HEK293 (cell line): ENCODE measurements at regions not wholly inside any gene's neighbourhood (a gene's known extent, or its start where the extent isn't known, plus 50 kb on each side); places are given as distances from the start of the nearest gene placed in this dataset.

Source experiments
- CTCF ChIA-PET: fragments of 350-600 bp; formaldehyde crosslinking; extraction: SDS; loops from one replicate; lab custom pipeline; 2021; ENCODE audit warnings: antibody characterized with exemption; lab: Yijun Ruan, JAX
- POLR2A ChIA-PET: fragments of 300-600 bp; formaldehyde crosslinking; extraction: SDS; loops from one replicate; lab custom pipeline; 2020; ENCODE audit warnings: antibody characterized with exemption, inconsistent platforms; lab: Yijun Ruan, JAX
- H3K27ac ChIP-seq: fragments of 200-500 bp; sonication (Bioruptor generic); 2 replicates; pipeline ENCODE4 v1.5.1; 2014; ENCODE audit warnings: low read depth, low read length, control low read depth, inconsistent platforms; ENCODE audit errors: extremely low read depth
- H3K36me3 ChIP-seq, 2 experiments: fragments of 200-500 bp in 1 of 2; sonication (Bioruptor generic) in 1 of 2; 1 replicate in 1 of 2; 2 replicates in 1 of 2; pipeline ENCODE4 v1.5.1; 2014 to 2017; ENCODE audit warnings: inconsistent platforms in 2 of 2, low read length in 2 of 2; ENCODE audit not compliant: control insufficient read depth in 2 of 2, insufficient read depth in 1 of 2
- H3K4me1 ChIP-seq: fragments of 200-500 bp; sonication (Bioruptor generic); 2 replicates; pipeline ENCODE4 v1.5.1; 2014; ENCODE audit warnings: mild to moderate bottlenecking, low read length, inconsistent platforms; ENCODE audit not compliant: control insufficient read depth, insufficient read depth
- H3K4me3 ChIP-seq: 2 replicates; pipeline ENCODE4 v1.5.1; 2011; ENCODE audit warnings: low read depth, mild to moderate bottlenecking, control low read depth, low read length, moderate library complexity
- H3K9me3 ChIP-seq: fragments of 200-500 bp; sonication (Bioruptor generic); 2 replicates; pipeline ENCODE4 v1.5.1; 2014; ENCODE audit warnings: low read depth, low read length, inconsistent platforms; ENCODE audit not compliant: control insufficient read depth, insufficient read depth
- KLF8 ChIP-seq: fragments of 450-650 bp; formaldehyde crosslinking; IDR thresholded peaks from 2 replicates; pipeline ENCODE4 v1.5.1; 2016; ENCODE audit warnings: missing biosample characterization, missing genetic modification characterization
- PRDM2 ChIP-seq: fragments of 450-650 bp; formaldehyde crosslinking; IDR thresholded peaks from 2 replicates; pipeline ENCODE4 v1.5.1; 2016; ENCODE audit warnings: missing biosample characterization, missing genetic modification characterization, borderline replicate concordance
- RBAK ChIP-seq: fragments of 450-650 bp; formaldehyde crosslinking; IDR thresholded peaks from 2 replicates; pipeline ENCODE4 v1.5.1; 2016; ENCODE audit warnings: missing biosample characterization, missing genetic modification characterization
- WT1 ChIP-seq: fragments of 450-650 bp; formaldehyde crosslinking; IDR thresholded peaks from 2 replicates; pipeline ENCODE4 v1.5.1; 2016; ENCODE audit warnings: missing biosample characterization, missing genetic modification characterization
- YY2 ChIP-seq: fragments of 450-650 bp; formaldehyde crosslinking; IDR thresholded peaks from 2 replicates; pipeline ENCODE4 v1.5.1; 2016; ENCODE audit warnings: missing biosample characterization, missing genetic modification characterization
- ZBTB20 ChIP-seq: fragments of 450-650 bp; formaldehyde crosslinking; IDR thresholded peaks from 2 replicates; pipeline ENCODE4 v1.5.1; 2016; ENCODE audit warnings: missing biosample characterization, missing genetic modification characterization
- ZBTB8A ChIP-seq: fragments of 450-650 bp; formaldehyde crosslinking; IDR thresholded peaks from 2 replicates; pipeline ENCODE4 v1.5.1; 2016; ENCODE audit warnings: missing biosample characterization, missing genetic modification characterization
- ZNF133 ChIP-seq: fragments of 450-650 bp; formaldehyde crosslinking; IDR thresholded peaks from 2 replicates; pipeline ENCODE4 v1.5.1; 2016; ENCODE audit warnings: missing biosample characterization, missing genetic modification characterization
- ZNF155 ChIP-seq: fragments of 450-650 bp; formaldehyde crosslinking; IDR thresholded peaks from 2 replicates; pipeline ENCODE4 v1.5.1; 2016; ENCODE audit warnings: missing biosample characterization, missing genetic modification characterization
- ZNF2 ChIP-seq: fragments of 450-650 bp; formaldehyde crosslinking; IDR thresholded peaks from 2 replicates; pipeline ENCODE4 v1.5.1; 2016; ENCODE audit warnings: missing biosample characterization, missing genetic modification characterization
- ZNF350 ChIP-seq: fragments of 450-650 bp; formaldehyde crosslinking; IDR thresholded peaks from 2 replicates; pipeline ENCODE4 v1.5.0; 2017; ENCODE audit warnings: missing biosample characterization, mild to moderate bottlenecking, missing genetic modification characterization
- ZNF513 ChIP-seq: fragments of 450-650 bp; IDR thresholded peaks from 2 replicates; pipeline ENCODE4 v1.5.1; 2018; ENCODE audit warnings: missing biosample characterization, missing genetic modification characterization
- ZNF529 ChIP-seq: fragments of 450-650 bp; formaldehyde crosslinking; IDR thresholded peaks from 2 replicates; pipeline ENCODE4 v1.5.1; 2017; ENCODE audit warnings: missing genetic modification characterization, missing biosample characterization; ENCODE audit not compliant: insufficient replicate concordance
- ZNF596 ChIP-seq: fragments of 450-650 bp; IDR thresholded peaks from 2 replicates; pipeline ENCODE4 v1.5.0; 2018; ENCODE audit warnings: missing biosample characterization, mild to moderate bottlenecking, missing genetic modification characterization, moderate library complexity
- ZNF624 ChIP-seq: fragments of 450-650 bp; formaldehyde crosslinking; IDR thresholded peaks from 2 replicates; pipeline ENCODE4 v1.5.1; 2017; ENCODE audit warnings: missing biosample characterization, missing genetic modification characterization
- ZNF701 ChIP-seq: fragments of 450-650 bp; formaldehyde crosslinking; IDR thresholded peaks from 2 replicates; pipeline ENCODE4 v1.5.1; 2016; ENCODE audit warnings: missing biosample characterization, missing genetic modification characterization
- ZNF707 ChIP-seq: fragments of 450-650 bp; formaldehyde crosslinking; IDR thresholded peaks from 2 replicates; pipeline ENCODE4 v1.5.1; 2016; ENCODE audit warnings: missing biosample characterization, missing genetic modification characterization
- ZNF837 ChIP-seq: fragments of 450-650 bp; formaldehyde crosslinking; IDR thresholded peaks from 2 replicates; pipeline ENCODE4 v1.5.1; 2016; ENCODE audit warnings: missing biosample characterization, missing genetic modification characterization
- ZSCAN18 ChIP-seq: fragments of 450-650 bp; formaldehyde crosslinking; IDR thresholded peaks from 2 replicates; pipeline ENCODE4 v1.5.1; 2016; ENCODE audit warnings: missing biosample characterization, missing genetic modification characterization
- TF ChIP-seq, protein P1 (sequence below): fragments of 450-650 bp; formaldehyde crosslinking; IDR thresholded peaks from 2 replicates; pipeline ENCODE4 v1.5.1; 2016; ENCODE audit warnings: missing biosample characterization, missing genetic modification characterization

- no peak overlapping the region for H3K27ac ChIP-seq
- CTCF ChIA-PET, result no interaction called here
- no peaks in the 10 kb centered on the region for H3K4me1 ChIP-seq
- no peaks in the 10 kb centered on the region for H3K9me3 ChIP-seq
- TF ChIP-seq ZNF513 (tag by site-specific recombination) (no peak), KLF8 (no peak), WT1 (no peak), RBAK (tag by site-specific recombination) (no peak), PRDM2 (tag by site-specific recombination) (no peak), ZNF155 (tag by site-specific recombination) (no peak), ZNF624 (no peak), ZNF529 (tag by site-specific recombination) (no peak), ZSCAN18 (tag by site-specific recombination) (no peak), ZNF837 (tag by site-specific recombination) (no peak), YY2 (tag by site-specific recombination) (no peak), ZNF350 (tag by site-specific recombination) (no peak), ZNF133 (tag by site-specific recombination) (no peak), ZNF596 (tag by site-specific recombination) (no peak), ZBTB8A (tag by site-specific recombination) (no peak), ZNF707 (tag by site-specific recombination) (no peak), ZNF701 (tag by site-specific recombination) (no peak), ZBTB20 (no peak), ZNF2 (tag by site-specific recombination) (no peak)
- TF ChIP-seq, protein P1, sequence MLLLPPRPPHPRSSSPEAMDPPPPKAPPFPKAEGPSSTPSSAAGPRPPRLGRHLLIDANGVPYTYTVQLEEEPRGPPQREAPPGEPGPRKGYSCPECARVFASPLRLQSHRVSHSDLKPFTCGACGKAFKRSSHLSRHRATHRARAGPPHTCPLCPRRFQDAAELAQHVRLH (tag by site-specific recombination), result no peak
- no peaks in the 10 kb centered on the region for H3K36me3 ChIP-seq
- H3K4me3 ChIP-seq, result no peak overlapping the region
- POLR2A ChIA-PET, result no interaction called here
Observed at GRCh38 chr5:57655228-57655627, 172.6 kb upstream of the ACTBL2 start.
